ENCODE measurements at regions not wholly inside any gene's neighbourhood (a gene's known extent, or its start where the extent isn't known, plus 50 kb on each side); places are given as distances from the start of the nearest gene placed in this dataset.

DNA sequence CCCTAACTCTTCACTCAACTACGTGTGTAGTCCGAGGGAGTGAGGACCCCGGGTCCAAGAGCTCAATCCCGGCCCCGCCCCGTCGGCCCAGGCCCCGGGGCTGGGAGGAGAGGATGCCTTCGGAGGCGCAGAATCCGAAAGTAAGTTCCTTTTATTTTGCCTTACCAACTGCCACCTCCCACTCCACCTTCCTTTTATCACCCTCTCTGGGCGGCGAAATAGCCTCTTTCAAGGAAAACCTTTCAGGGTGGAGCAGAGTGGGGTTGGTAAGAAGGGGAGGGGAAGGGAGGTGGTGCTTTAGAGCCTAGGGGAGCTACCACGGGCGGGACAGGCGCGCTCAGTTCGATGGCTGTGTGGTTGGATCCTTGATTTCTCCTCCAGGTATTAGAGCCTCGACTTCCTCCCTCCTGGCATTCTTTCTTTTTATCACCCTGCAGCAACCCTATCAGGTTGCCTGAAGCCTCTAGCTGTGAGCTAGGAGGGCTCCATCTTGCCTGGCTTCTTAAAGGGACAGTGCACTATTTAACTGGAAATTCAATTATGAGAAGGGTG, 191.2 kb downstream of the RRAGB start:
- TF ChIP-seq, protein P1, sequence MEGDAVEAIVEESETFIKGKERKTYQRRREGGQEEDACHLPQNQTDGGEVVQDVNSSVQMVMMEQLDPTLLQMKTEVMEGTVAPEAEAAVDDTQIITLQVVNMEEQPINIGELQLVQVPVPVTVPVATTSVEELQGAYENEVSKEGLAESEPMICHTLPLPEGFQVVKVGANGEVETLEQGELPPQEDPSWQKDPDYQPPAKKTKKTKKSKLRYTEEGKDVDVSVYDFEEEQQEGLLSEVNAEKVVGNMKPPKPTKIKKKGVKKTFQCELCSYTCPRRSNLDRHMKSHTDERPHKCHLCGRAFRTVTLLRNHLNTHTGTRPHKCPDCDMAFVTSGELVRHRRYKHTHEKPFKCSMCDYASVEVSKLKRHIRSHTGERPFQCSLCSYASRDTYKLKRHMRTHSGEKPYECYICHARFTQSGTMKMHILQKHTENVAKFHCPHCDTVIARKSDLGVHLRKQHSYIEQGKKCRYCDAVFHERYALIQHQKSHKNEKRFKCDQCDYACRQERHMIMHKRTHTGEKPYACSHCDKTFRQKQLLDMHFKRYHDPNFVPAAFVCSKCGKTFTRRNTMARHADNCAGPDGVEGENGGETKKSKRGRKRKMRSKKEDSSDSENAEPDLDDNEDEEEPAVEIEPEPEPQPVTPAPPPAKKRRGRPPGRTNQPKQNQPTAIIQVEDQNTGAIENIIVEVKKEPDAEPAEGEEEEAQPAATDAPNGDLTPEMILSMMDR (IDR thresholded peaks at IDR 0.05; ENCODE audit: poor library complexity), result no peak
- TF ChIP-seq EZH2phosphoT487 (IDR thresholded peaks at IDR 0.05; ENCODE audit: low read depth, severe bottlenecking, unreplicated experiment), result no peak
- no peak for TF ChIP-seq EZH2 (IDR thresholded peaks at IDR 0.05; ENCODE audit: borderline replicate concordance)
